ENCODE measurements at regions not wholly inside any gene's neighbourhood (a gene's known extent, or its start where the extent isn't known, plus 50 kb on each side); places are given as distances from the start of the nearest gene placed in this dataset.

DNA sequence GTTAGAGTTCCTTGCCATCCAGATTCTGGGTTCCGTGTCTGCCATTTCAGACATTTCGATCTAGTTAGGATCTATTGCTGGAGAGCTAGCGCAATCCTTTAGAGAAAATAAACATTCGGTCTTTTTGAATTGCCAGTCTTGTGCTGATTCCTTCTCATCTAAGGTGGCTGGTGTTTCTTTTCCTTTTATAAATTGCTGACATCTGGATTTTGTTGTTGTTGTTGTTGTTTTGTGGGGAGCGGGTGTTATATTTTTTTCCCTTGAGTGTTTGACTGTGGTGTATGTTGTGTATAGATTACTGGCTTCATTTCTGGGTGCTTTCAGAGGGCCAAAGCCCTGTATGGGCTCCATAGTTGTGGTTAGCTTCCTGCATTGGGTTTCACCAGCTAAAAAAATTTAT is 128.5 kb upstream of the LRP1B start:
- no peak for DNase-seq (ENCODE audit: low read depth)
- TF ChIP-seq CTCF (conservative IDR thresholded peaks at IDR 0.05; ENCODE audit: low read length) = no peak
- H3K4me3 ChIP-seq (ENCODE audit: low read length) = no peak overlapping the region

GRCh38 chr2:142254031-142254430 is 123.2 kb upstream of the LRP1B start:
- H3K4me3 ChIP-seq (ENCODE audit: low read length) = no peak overlapping the region
- TF ChIP-seq CTCF (conservative IDR thresholded peaks at IDR 0.05; ENCODE audit: low read length) = no peak
- DNase-seq (ENCODE audit: low read depth) = no peak

DNA sequence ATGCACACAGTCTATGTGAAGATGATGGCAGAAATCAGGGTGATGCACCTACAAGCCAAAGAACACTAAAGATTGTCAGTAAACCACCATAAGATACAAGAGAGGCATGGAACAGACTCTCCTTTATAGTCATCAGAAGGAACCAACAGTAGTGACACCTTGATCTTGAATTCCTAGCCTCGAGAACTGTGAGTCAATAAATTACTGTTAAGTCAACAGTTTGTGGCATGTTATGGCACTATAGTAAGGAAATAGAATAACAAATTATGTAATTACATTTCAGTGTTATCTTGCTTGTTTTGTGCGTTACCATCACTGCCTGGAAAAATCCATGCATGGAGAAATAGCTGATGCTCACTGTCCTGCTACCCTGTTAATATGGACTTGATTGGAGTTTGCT is 110.2 kb upstream of the LRP1B start:
- no peak for DNase-seq (ENCODE audit: low read depth)

DNA sequence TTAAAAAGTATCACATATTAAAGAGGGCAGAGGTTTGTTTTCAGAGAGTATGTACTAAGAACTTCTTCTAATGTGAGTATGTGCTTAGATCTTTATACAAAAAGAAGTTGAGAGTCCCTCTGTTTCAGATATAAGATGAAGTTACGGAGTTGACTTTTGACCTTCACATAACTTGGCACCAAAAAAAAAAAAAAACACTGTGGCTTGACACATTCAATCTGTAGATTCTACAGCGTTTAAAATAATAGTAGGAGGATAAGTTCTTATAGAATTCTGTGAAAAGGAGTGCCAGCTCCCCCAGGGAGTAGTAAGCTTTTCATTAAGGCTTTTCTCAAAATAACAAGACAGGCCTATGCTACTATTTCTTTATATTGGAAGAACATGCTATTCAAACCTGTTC is 105.4 kb upstream of the LRP1B start:
- no peak for DNase-seq (ENCODE audit: low read depth)

More for the DNA sequence above, 110.2 kb upstream of the LRP1B start:
- no peak overlapping the region for H3K4me3 ChIP-seq (ENCODE audit: low read length)
- no peak for TF ChIP-seq CTCF (conservative IDR thresholded peaks at IDR 0.05; ENCODE audit: low read length)

GRCh38 chr2:142234741-142235140 is 103.9 kb upstream of the LRP1B start:
- DNase-seq (ENCODE audit: low read depth) = no peak
- no peak for TF ChIP-seq CTCF (conservative IDR thresholded peaks at IDR 0.05; ENCODE audit: low read length)
- H3K4me3 ChIP-seq (ENCODE audit: low read length) = no peak overlapping the region

More for the DNA sequence above, 105.4 kb upstream of the LRP1B start:
- TF ChIP-seq CTCF (conservative IDR thresholded peaks at IDR 0.05; ENCODE audit: low read length) = no peak
- H3K4me3 ChIP-seq (ENCODE audit: low read length) = no peak overlapping the region

GRCh38 chr2:142223309-142223708 is 92.5 kb upstream of the LRP1B start:
- TF ChIP-seq CTCF (conservative IDR thresholded peaks at IDR 0.05; ENCODE audit: low read length) = no peak
- DNase-seq (ENCODE audit: low read depth) = no peak

GRCh38 chr2:142222715-142223114 is 91.9 kb upstream of the LRP1B start:
- no peak for TF ChIP-seq CTCF (conservative IDR thresholded peaks at IDR 0.05; ENCODE audit: low read length)
- no peak for DNase-seq (ENCODE audit: low read depth)

More at GRCh38 chr2:142223309-142223708, 92.5 kb upstream of the LRP1B start:
- H3K4me3 ChIP-seq (ENCODE audit: low read length) = no peak overlapping the region

More at GRCh38 chr2:142222715-142223114, 91.9 kb upstream of the LRP1B start:
- no peak overlapping the region for H3K4me3 ChIP-seq (ENCODE audit: low read length)
